H1 (cell line): ENCODE measurements at regions not wholly inside any gene's neighbourhood (a gene's known extent, or its start where the extent isn't known, plus 50 kb on each side); places are given as distances from the start of the nearest gene placed in this dataset.

Source experiments
- CTCF ChIP-seq, 3 experiments: IDR thresholded peaks; 1 replicate in 2 of 3; 2 replicates in 1 of 3; pipeline versions ENCODE4 v1.5.1 to v1.6.1; 2011; ENCODE audit warnings: low read length in 3 of 3, mild to moderate bottlenecking in 3 of 3, inconsistent platforms in 2 of 3, low read depth in 1 of 3, moderate library complexity in 1 of 3; ENCODE audit not compliant: insufficient read depth in 1 of 3; ENCODE audit errors: control extremely low read depth in 1 of 3
- EZH2 ChIP-seq: fragments of 200-600 bp; sonication (generic); IDR thresholded peaks from 2 replicates; pipeline ENCODE4 v1.7.1; 2012; ENCODE audit warnings: low read depth, mild to moderate bottlenecking, moderate library complexity, low read length, inconsistent platforms; ENCODE audit not compliant: severe bottlenecking
- HDAC6 ChIP-seq: IDR thresholded peaks from one replicate; pipeline ENCODE4 v1.7.1; 2012; ENCODE audit warnings: low read depth, mild to moderate bottlenecking, inconsistent platforms, low read length, moderate library complexity
- POLR2AphosphoS5 ChIP-seq: IDR thresholded peaks from 2 replicates; pipeline ENCODE4 v1.6.1; 2011; ENCODE audit warnings: low read depth, low read length
- RXRA ChIP-seq: IDR thresholded peaks from 2 replicates; pipeline ENCODE4 v1.6.1; 2011; ENCODE audit warnings: low read depth, mild to moderate bottlenecking, low read length, moderate library complexity; ENCODE audit not compliant: insufficient read depth
- USF2 ChIP-seq: IDR thresholded peaks from 2 replicates; pipeline ENCODE4 v1.6.1; 2011; ENCODE audit warnings: low read length, improper control_type of control experiment

GRCh38 chrX:140355429-140355828 lies 149.4 kb downstream of the SOX3 start:
- TF ChIP-seq CTCF (IDR thresholded peaks at IDR 0.05; ENCODE audit: control extremely low read depth in 1 of 3, insufficient read depth in 1 of 3, low read depth in 1 of 3, low read length in 3 of 3) = no peak
- no peak for TF ChIP-seq RXRA
- TF ChIP-seq EZH2 = no peak
- TF ChIP-seq HDAC6 = no peak
- TF ChIP-seq USF2 = no peak
- TF ChIP-seq POLR2AphosphoS5 = no peak
